Keratinocyte (primary cell): ENCODE measurements at regions not wholly inside any gene's neighbourhood (a gene's known extent, or its start where the extent isn't known, plus 50 kb on each side); places are given as distances from the start of the nearest gene placed in this dataset.

Source experiments
- DNase-seq: peaks from one replicate; pipeline ENCODE4 v3.0.0-alpha.2; 2011; ENCODE audit warnings: low read depth, missing footprints, low spot score
- FAIRE-seq: peaks from 2 replicates; lab custom pipeline; 2011; peaks lifted over from hg19 to GRCh38; lab: Jason Lieb, UNC
- H2AFZ ChIP-seq: 2 replicates; pipeline ENCODE4 v1.6.0; 2012; ENCODE audit warnings: low read length, control low read depth, inconsistent platforms; ENCODE audit not compliant: control insufficient read depth
- H3K27ac ChIP-seq: 2 replicates; pipeline ENCODE4 v1.5.1; 2011; ENCODE audit warnings: low read length; ENCODE audit not compliant: control insufficient read depth, insufficient read depth
- H3K27me3 ChIP-seq: 3 replicates; pipeline ENCODE4 v1.6.0; 2011; ENCODE audit warnings: low read length; ENCODE audit not compliant: control insufficient read depth, insufficient read depth; ENCODE audit errors: extremely low read depth
- H3K36me3 ChIP-seq, 2 experiments: 2 replicates in 1 of 2; 3 replicates in 1 of 2; pipeline ENCODE4 v1.5.1; 2011; ENCODE audit warnings: low read length in 2 of 2, mild to moderate bottlenecking in 1 of 2; ENCODE audit not compliant: control insufficient read depth in 2 of 2, insufficient read depth in 2 of 2; ENCODE audit errors: extremely low read depth in 1 of 2
- H3K4me1 ChIP-seq: 3 replicates; pipeline ENCODE4 v1.5.1; 2011; ENCODE audit warnings: low read length; ENCODE audit not compliant: control insufficient read depth, insufficient read depth; ENCODE audit errors: extremely low read depth
- H3K4me2 ChIP-seq: 3 replicates; pipeline ENCODE4 v1.6.0; 2011; ENCODE audit warnings: low read depth, low read length; ENCODE audit not compliant: control insufficient read depth, insufficient read depth; ENCODE audit errors: extremely low read depth
- H3K4me3 ChIP-seq, 3 experiments: fragments of 200-600 bp in 1 of 3; sonication (generic) in 1 of 3; 2 replicates in 2 of 3; 3 replicates in 1 of 3; pipeline ENCODE4 v1.5.1; 2011 to 2016; ENCODE audit warnings: low read length in 3 of 3, mild to moderate bottlenecking in 3 of 3, control low read depth in 2 of 3, inconsistent platforms in 1 of 3, low read depth in 1 of 3, mixed read lengths in 1 of 3, mixed run types in 1 of 3, moderate library complexity in 1 of 3; ENCODE audit not compliant: control insufficient read depth in 2 of 3, insufficient read depth in 2 of 3; ENCODE audit errors: extremely low read depth in 1 of 3
- H3K79me2 ChIP-seq: 2 replicates; pipeline ENCODE4 v1.6.0; 2012; ENCODE audit warnings: low read length; ENCODE audit not compliant: control insufficient read depth, insufficient read depth
- H3K9ac ChIP-seq: 3 replicates; pipeline ENCODE4 v1.6.0; 2011; ENCODE audit warnings: low read length; ENCODE audit not compliant: control insufficient read depth, insufficient read depth; ENCODE audit errors: extremely low read depth
- H3K9me1 ChIP-seq: 3 replicates; pipeline ENCODE4 v1.6.0; 2011; ENCODE audit warnings: low read length; ENCODE audit not compliant: control insufficient read depth, insufficient read depth; ENCODE audit errors: extremely low read depth
- H3K9me3 ChIP-seq: 2 replicates; pipeline ENCODE4 v1.5.1; 2012; ENCODE audit warnings: low read depth, low read length; ENCODE audit not compliant: control insufficient read depth
- H4K20me1 ChIP-seq: 3 replicates; pipeline ENCODE4 v1.6.0; 2011; ENCODE audit warnings: low read length; ENCODE audit not compliant: control insufficient read depth, insufficient read depth; ENCODE audit errors: extremely low read depth
- CTCF ChIP-seq, 3 experiments: IDR thresholded peaks in 1 of 3; conservative IDR thresholded peaks in 1 of 3; optimal IDR thresholded peaks in 1 of 3; 2 replicates in 2 of 3; 3 replicates in 1 of 3; pipeline versions ENCODE3 to v1.5.1; 2011; ENCODE audit warnings: low read length in 3 of 3, mild to moderate bottlenecking in 3 of 3, moderate library complexity in 2 of 3, control low read depth in 1 of 3, inconsistent platforms in 1 of 3; ENCODE audit not compliant: insufficient read depth in 2 of 3; ENCODE audit errors: extremely low read depth in 1 of 3
- EZH2 ChIP-seq: IDR thresholded peaks from one replicate; pipeline ENCODE4 v1.6.1; 2012; ENCODE audit warnings: inconsistent platforms, mild to moderate bottlenecking, low read length, moderate library complexity
- dilution Hi-C: fragments of 300-500 bp; cut with MboI; formaldehyde crosslinking; loops from one replicate; pipeline ENCODE4 v1.7.0; 2020; ENCODE audit warnings: low sequenced_read_pairs; ENCODE audit not compliant: extremely low pct_ligation_motif_present

DNA sequence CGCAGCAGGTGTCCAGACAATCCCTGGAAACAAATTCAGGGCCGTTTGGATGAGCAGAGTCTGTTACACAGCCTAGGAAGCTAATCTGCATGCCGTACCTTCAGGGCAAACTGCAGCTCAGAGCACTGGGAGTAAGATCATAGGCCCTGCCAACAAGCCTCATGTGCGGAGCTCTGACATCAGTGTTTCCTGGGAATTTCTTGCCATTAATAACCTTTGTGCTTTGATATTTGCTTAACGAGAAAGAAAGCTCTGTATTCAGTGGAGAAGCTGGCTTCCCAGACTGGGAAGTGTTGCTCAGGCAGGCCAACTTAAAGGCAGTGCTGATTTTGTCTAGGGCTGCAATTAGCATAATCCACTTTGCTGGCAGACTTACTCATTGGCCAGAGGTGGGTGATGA is 116.1 kb upstream of the KLHL25 start:
- H3K79me2 ChIP-seq = no peaks in the 10 kb centered on the region
- H3K4me3 ChIP-seq = no peak overlapping the region
- no peaks in the 10 kb centered on the region for H3K4me1 ChIP-seq
- no peak overlapping the region for H2AFZ ChIP-seq
- no peak overlapping the region for H3K27ac ChIP-seq
- no peak overlapping the region for H3K9ac ChIP-seq
- H3K9me3 ChIP-seq = no peaks in the 10 kb centered on the region
- no peaks in the 10 kb centered on the region for H3K36me3 ChIP-seq
- no peaks in the 10 kb centered on the region for H4K20me1 ChIP-seq
- dilution Hi-C loops = no loop called here
- H3K27me3 ChIP-seq = no peaks in the 10 kb centered on the region
- TF ChIP-seq EZH2 (no peak), CTCF (optimal IDR thresholded peaks at IDR 0.05 in 1 of 3, IDR thresholded peaks at IDR 0.05 in 1 of 3, conservative IDR thresholded peaks at IDR 0.05 in 1 of 3; ENCODE audit: extremely low read depth in 1 of 3, insufficient read depth in 2 of 3, low read length in 3 of 3) (no peak)
- H3K4me2 ChIP-seq = no peak overlapping the region
- H3K9me1 ChIP-seq = no peaks in the 10 kb centered on the region
- DNase-seq = no peak
- FAIRE-seq = no peak

GRCh38 chr15:85913461-85913860 is 118.7 kb upstream of the KLHL25 start:
- Histone ChIP-seq H3K4me3 (no peak overlapping the region), H3K79me2 (no peaks in the 10 kb centered on the region), H3K9me3 (no peaks in the 10 kb centered on the region), H3K9me1 (no peaks in the 10 kb centered on the region), H2AFZ (no peak overlapping the region), H3K4me1 (no peaks in the 10 kb centered on the region), H3K9ac (no peak overlapping the region), H3K36me3 (no peaks in the 10 kb centered on the region), H3K4me2 (no peak overlapping the region), H4K20me1 (no peaks in the 10 kb centered on the region), H3K27ac (no peak overlapping the region), H3K27me3 (no peaks in the 10 kb centered on the region)
- TF ChIP-seq EZH2 (no peak), CTCF (optimal IDR thresholded peaks at IDR 0.05 in 1 of 3, IDR thresholded peaks at IDR 0.05 in 1 of 3, conservative IDR thresholded peaks at IDR 0.05 in 1 of 3; ENCODE audit: extremely low read depth in 1 of 3, insufficient read depth in 2 of 3, low read length in 3 of 3) (no peak)
- DNase-seq (no peak), FAIRE-seq (no peak)
- dilution Hi-C loops = no loop called here
